Endodermal cell (in vitro differentiated cells): ENCODE measurements at regions not wholly inside any gene's neighbourhood (a gene's known extent, or its start where the extent isn't known, plus 50 kb on each side); places are given as distances from the start of the nearest gene placed in this dataset.

ENCODE experiments used
- DNase-seq: peaks from one replicate; pipeline ENCODE4 v3.0.0-alpha.2; 2017
- H3K27ac ChIP-seq: 2 replicates; pipeline ENCODE4 v1.5.1; 2013; ENCODE audit warnings: mild to moderate bottlenecking, low read depth, low read length, moderate library complexity
- H3K27me3 ChIP-seq: 2 replicates; pipeline ENCODE4 v1.6.1; 2013; ENCODE audit warnings: mild to moderate bottlenecking, low read length, moderate library complexity; ENCODE audit not compliant: insufficient read depth, control insufficient read depth, poor library complexity, severe bottlenecking
- H3K36me3 ChIP-seq: 2 replicates; pipeline ENCODE4 v1.7.0; 2013; ENCODE audit warnings: mild to moderate bottlenecking, low read length, moderate library complexity; ENCODE audit not compliant: control insufficient read depth, insufficient read depth
- H3K4me1 ChIP-seq: one replicate; pipeline ENCODE4 v1.7.0; 2013; ENCODE audit warnings: low read length; ENCODE audit not compliant: control insufficient read depth, insufficient read depth
- H3K4me3 ChIP-seq: 2 replicates; pipeline ENCODE4 v1.5.1; 2013; ENCODE audit warnings: mild to moderate bottlenecking, low read length, moderate library complexity
- H3K9ac ChIP-seq: 2 replicates; pipeline ENCODE4 v1.6.1; 2013; ENCODE audit warnings: mild to moderate bottlenecking, low read length, moderate library complexity; ENCODE audit not compliant: poor library complexity, severe bottlenecking; ENCODE audit errors: extremely low read depth
- H3K9me3 ChIP-seq: 2 replicates; pipeline ENCODE4 v1.6.1; 2013; ENCODE audit warnings: mild to moderate bottlenecking, low read length, moderate library complexity; ENCODE audit not compliant: control insufficient read depth
- H3K27ac Mint-ChIP-seq: 2 replicates; pipeline ENCODE4 v1.8.0; 2020; ENCODE audit warnings: mixed read lengths
- H3K27me3 Mint-ChIP-seq: 2 replicates; pipeline ENCODE4 v1.8.0; 2021; ENCODE audit warnings: mild to moderate bottlenecking, mixed read lengths; ENCODE audit not compliant: insufficient read depth
- H3K36me3 Mint-ChIP-seq: 2 replicates; pipeline ENCODE4 v1.8.0; 2020; ENCODE audit warnings: low read depth, mixed read lengths
- H3K4me1 Mint-ChIP-seq: 2 replicates; pipeline ENCODE4 v1.8.0; 2020; ENCODE audit warnings: mixed read lengths
- H3K4me3 Mint-ChIP-seq: 2 replicates; pipeline ENCODE4 v1.8.0; 2020; ENCODE audit warnings: mild to moderate bottlenecking, moderate library complexity, mixed read lengths
- H3K9me3 Mint-ChIP-seq: 2 replicates; pipeline ENCODE4 v1.8.0; 2020; ENCODE audit warnings: mild to moderate bottlenecking, mixed read lengths
- WGBS, 2 experiments: methylation state at CpG; one replicate each; pipeline versions ENCODE4 v1.1.5 to v1.1.7; 2013; ENCODE audit warnings: missing lambda C conversion rate in 2 of 2, mixed read lengths in 1 of 2; ENCODE audit not compliant: insufficient coverage in 1 of 2, insufficient read length in 1 of 2; 5-methylcytosine and 5-hydroxymethylcytosine counted together
- TF ChIP-seq, protein P1 (sequence below): fragments of 200-600 bp; sonication (generic); conservative IDR thresholded peaks from 2 replicates; pipeline ENCODE4 v1.5.0; 2021; ENCODE audit warnings: antibody characterized with exemption, mild to moderate bottlenecking

DNA sequence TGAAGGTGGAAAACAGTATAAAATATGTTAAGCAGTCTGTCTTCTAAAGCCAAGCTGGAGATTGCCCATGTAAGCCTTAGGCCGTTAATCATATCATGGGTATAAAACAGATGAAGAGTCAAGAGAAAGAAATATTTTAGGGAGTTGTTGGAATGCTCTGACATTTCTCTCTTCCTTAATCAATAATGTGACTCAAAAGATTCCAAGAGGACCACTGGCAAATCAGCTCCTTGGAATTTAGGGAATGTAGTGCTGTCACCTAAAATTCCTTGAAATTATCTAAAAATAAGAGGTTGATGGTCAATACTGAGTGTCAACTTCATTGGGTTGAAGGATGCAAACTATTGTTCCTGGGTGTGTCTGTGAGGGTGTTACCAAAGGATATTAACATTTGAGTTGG is 525.9 kb downstream of the KCNA4 start:
- WGBS, 2 experiments, result 89 to 100% methylated on average over 1 of the region's 1 CpG
- no peaks in the 10 kb centered on the region for H3K27me3 ChIP-seq
- Mint-ChIP-seq H3K27me3 (no peaks in the 10 kb centered on the region), H3K36me3 (no peaks in the 10 kb centered on the region), H3K4me3 (no peak overlapping the region), H3K4me1 (no peaks in the 10 kb centered on the region), H3K9me3 (no peaks in the 10 kb centered on the region), H3K27ac (no peak overlapping the region)
- no peaks in the 10 kb centered on the region for H3K4me1 ChIP-seq
- no peak for DNase-seq
- no peaks in the 10 kb centered on the region for H3K36me3 ChIP-seq
- H3K9ac ChIP-seq, result no peak overlapping the region
- TF ChIP-seq, protein P1, sequence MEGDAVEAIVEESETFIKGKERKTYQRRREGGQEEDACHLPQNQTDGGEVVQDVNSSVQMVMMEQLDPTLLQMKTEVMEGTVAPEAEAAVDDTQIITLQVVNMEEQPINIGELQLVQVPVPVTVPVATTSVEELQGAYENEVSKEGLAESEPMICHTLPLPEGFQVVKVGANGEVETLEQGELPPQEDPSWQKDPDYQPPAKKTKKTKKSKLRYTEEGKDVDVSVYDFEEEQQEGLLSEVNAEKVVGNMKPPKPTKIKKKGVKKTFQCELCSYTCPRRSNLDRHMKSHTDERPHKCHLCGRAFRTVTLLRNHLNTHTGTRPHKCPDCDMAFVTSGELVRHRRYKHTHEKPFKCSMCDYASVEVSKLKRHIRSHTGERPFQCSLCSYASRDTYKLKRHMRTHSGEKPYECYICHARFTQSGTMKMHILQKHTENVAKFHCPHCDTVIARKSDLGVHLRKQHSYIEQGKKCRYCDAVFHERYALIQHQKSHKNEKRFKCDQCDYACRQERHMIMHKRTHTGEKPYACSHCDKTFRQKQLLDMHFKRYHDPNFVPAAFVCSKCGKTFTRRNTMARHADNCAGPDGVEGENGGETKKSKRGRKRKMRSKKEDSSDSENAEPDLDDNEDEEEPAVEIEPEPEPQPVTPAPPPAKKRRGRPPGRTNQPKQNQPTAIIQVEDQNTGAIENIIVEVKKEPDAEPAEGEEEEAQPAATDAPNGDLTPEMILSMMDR, result no peak
- H3K4me3 ChIP-seq, result no peak overlapping the region
- H3K27ac ChIP-seq, result no peak overlapping the region
- H3K9me3 ChIP-seq, result no peaks in the 10 kb centered on the region

GRCh38 chr11:29486301-29486700 is 530.5 kb downstream of the KCNA4 start:
- Histone ChIP-seq H3K36me3 (no peaks in the 10 kb centered on the region), H3K27ac (no peak overlapping the region), H3K4me1 (no peaks in the 10 kb centered on the region), H3K27me3 (no peaks in the 10 kb centered on the region), H3K9me3 (no peaks in the 10 kb centered on the region), H3K9ac (no peak overlapping the region), H3K4me3 (no peak overlapping the region)
- no peak for DNase-seq
- Mint-ChIP-seq H3K27me3 (no peaks in the 10 kb centered on the region), H3K9me3 (no peaks in the 10 kb centered on the region), H3K27ac (no peak overlapping the region), H3K4me3 (no peak overlapping the region), H3K4me1 (no peaks in the 10 kb centered on the region), H3K36me3 (no peaks in the 10 kb centered on the region)
- TF ChIP-seq, protein P1, result no peak

GRCh38 chr11:29485641-29486040 is 531.2 kb downstream of the KCNA4 start:
- DNase-seq, result no peak
- Histone ChIP-seq H3K4me3 (no peak overlapping the region), H3K9ac (no peak overlapping the region), H3K4me1 (no peaks in the 10 kb centered on the region), H3K27me3 (no peaks in the 10 kb centered on the region), H3K36me3 (no peaks in the 10 kb centered on the region), H3K9me3 (no peaks in the 10 kb centered on the region), H3K27ac (no peak overlapping the region)
- Mint-ChIP-seq H3K27me3 (no peaks in the 10 kb centered on the region), H3K4me3 (no peak overlapping the region), H3K27ac (no peak overlapping the region), H3K4me1 (no peaks in the 10 kb centered on the region), H3K9me3 (no peaks in the 10 kb centered on the region), H3K36me3 (no peaks in the 10 kb centered on the region)
- TF ChIP-seq, protein P1, result no peak
- WGBS, 2 experiments, result 91 to 95% methylated on average over 2 to 4 of the region's 4 CpGs
